ENCODE measurements at regions not wholly inside any gene's neighbourhood (a gene's known extent, or its start where the extent isn't known, plus 50 kb on each side); places are given as distances from the start of the nearest gene placed in this dataset.

DNA sequence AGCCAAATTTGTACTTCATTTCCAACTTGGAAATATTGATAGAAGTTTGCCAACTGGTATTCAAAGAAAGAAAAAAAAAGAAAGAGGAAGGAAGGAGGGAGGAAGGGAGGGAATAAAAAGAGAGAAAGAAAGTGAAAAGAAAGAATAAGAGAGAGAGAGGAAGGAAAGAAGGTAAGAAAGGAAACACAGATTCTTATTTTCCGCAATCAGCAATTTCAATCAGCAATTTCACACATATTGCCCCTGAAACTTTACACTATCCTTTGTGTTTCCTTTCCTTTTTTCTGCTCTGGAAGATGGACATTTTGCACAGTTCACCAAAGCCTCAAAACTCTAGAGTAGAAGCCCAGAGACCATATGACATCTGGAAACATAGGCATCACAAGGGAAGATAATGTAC, 888.1 kb downstream of the REEP3 start (continued):
- TF ChIP-seq, protein P1, sequence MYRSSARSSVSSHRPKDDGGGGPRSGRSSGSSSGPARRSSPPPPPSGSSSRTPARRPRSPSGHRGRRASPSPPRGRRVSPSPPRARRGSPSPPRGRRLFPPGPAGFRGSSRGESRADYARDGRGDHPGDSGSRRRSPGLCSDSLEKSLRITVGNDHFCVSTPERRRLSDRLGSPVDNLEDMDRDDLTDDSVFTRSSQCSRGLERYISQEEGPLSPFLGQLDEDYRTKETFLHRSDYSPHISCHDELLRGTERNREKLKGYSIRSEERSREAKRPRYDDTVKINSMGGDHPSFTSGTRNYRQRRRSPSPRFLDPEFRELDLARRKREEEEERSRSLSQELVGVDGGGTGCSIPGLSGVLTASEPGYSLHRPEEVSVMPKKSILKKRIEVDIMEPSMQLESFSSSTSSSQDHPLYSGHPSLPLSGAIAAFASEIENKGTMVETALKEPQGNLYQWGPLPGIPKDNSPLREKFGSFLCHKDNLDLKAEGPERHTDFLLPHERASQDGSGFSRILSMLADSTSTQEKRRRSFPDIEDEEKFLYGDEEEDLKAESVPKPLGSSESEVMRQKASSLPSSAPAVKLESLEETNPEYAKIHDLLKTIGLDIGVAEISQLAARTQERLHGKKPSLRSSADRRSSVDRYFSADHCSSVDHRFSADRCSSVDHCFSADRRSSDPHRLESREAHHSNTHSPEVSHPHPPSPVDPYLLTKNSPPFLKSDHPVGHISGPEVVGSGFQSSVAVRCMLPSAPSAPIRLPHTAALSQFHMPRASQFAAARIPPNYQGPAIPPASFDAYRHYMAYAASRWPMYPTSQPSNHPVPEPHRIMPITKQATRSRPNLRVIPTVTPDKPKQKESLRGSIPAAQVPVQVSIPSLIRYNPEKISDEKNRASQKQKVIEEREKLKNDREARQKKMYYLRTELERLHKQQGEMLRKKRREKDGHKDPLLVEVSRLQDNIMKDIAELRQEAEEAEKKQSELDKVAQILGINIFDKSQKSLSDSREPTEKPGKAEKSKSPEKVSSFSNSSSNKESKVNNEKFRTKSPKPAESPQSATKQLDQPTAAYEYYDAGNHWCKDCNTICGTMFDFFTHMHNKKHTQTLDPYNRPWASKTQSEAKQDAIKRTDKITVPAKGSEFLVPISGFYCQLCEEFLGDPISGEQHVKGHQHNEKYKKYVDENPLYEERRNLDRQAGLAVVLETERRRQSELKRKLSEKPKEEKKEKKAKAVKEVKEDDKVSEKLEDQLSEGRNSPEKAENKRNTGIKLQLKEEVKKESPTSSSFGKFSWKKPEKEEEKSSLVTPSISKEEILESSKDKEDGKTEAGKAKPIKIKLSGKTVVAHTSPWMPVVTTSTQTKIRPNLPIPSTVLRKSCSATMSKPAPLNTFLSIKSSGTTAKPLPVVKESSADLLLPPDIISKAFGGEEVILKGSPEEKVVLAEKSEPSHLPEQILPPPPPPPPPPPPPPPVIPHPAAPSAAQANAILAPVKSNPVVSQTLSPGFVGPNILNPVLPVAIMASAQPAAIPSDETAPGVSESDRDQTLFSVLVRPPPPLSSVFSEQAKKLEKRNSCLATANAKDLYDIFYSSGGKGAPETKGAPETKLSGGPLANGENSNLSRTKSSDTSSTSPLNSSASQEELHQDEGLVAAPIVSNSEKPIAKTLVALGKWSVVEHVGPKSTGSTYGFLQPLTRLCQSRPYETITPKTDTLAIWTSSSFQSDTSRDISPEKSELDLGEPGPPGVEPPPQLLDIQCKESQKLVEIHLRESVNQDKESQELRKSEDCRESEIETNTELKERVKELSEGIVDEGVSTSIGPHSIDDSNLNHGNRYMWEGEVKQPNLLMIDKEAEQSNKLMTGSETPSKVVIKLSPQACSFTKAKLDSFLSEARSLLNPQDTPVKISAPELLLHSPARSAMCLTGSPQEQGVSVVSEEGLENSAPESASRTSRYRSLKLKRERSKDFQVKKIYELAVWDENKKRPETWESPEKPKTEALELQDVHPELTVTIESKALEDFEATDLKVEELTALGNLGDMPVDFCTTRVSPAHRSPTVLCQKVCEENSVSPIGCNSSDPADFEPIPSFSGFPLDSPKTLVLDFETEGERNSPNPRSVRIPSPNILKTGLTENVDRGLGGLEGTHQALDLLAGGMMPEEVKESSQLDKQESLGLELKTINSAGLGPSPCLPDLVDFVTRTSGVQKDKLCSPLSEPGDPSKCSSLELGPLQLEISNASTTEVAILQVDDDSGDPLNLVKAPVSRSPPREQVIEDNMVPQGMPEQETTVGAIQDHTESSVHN (CRISPR knock-in tag; IDR thresholded peaks at IDR 0.05): no peak
- TF ChIP-seq SMARCC2 (IDR thresholded peaks at IDR 0.05) (no peak), MAFK (conservative IDR thresholded peaks at IDR 0.05 in 1 of 2, IDR thresholded peaks at IDR 0.05 in 1 of 2; ENCODE audit: low read length in 2 of 2) (peak; percentile 14 to 58; a peak in 2 of 4 replicates), ZNF24 (IDR thresholded peaks at IDR 0.05) (no peak), ZSCAN30 (CRISPR knock-in tag; IDR thresholded peaks at IDR 0.05) (no peak), MAFF (IDR thresholded peaks at IDR 0.05; ENCODE audit: low read depth, low read length) (0 out of 2 replicates have a peak, but pooled peaks have one; percentile 27), NR2C2 (CRISPR knock-in tag; IDR thresholded peaks at IDR 0.05; ENCODE audit: borderline replicate concordance) (no peak), RFXANK (CRISPR knock-in tag; IDR thresholded peaks at IDR 0.05) (no peak)
- TF ChIP-seq, protein P2, sequence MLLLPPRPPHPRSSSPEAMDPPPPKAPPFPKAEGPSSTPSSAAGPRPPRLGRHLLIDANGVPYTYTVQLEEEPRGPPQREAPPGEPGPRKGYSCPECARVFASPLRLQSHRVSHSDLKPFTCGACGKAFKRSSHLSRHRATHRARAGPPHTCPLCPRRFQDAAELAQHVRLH (CRISPR knock-in tag; IDR thresholded peaks at IDR 0.05; ENCODE audit: borderline replicate concordance, low read depth): no peak
- TF ChIP-seq, protein P3, sequence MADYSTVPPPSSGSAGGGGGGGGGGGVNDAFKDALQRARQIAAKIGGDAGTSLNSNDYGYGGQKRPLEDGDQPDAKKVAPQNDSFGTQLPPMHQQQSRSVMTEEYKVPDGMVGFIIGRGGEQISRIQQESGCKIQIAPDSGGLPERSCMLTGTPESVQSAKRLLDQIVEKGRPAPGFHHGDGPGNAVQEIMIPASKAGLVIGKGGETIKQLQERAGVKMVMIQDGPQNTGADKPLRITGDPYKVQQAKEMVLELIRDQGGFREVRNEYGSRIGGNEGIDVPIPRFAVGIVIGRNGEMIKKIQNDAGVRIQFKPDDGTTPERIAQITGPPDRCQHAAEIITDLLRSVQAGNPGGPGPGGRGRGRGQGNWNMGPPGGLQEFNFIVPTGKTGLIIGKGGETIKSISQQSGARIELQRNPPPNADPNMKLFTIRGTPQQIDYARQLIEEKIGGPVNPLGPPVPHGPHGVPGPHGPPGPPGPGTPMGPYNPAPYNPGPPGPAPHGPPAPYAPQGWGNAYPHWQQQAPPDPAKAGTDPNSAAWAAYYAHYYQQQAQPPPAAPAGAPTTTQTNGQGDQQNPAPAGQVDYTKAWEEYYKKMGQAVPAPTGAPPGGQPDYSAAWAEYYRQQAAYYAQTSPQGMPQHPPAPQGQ (CRISPR knock-in tag; IDR thresholded peaks at IDR 0.05; ENCODE audit: borderline replicate concordance): no peak
- TF ChIP-seq, protein P4, sequence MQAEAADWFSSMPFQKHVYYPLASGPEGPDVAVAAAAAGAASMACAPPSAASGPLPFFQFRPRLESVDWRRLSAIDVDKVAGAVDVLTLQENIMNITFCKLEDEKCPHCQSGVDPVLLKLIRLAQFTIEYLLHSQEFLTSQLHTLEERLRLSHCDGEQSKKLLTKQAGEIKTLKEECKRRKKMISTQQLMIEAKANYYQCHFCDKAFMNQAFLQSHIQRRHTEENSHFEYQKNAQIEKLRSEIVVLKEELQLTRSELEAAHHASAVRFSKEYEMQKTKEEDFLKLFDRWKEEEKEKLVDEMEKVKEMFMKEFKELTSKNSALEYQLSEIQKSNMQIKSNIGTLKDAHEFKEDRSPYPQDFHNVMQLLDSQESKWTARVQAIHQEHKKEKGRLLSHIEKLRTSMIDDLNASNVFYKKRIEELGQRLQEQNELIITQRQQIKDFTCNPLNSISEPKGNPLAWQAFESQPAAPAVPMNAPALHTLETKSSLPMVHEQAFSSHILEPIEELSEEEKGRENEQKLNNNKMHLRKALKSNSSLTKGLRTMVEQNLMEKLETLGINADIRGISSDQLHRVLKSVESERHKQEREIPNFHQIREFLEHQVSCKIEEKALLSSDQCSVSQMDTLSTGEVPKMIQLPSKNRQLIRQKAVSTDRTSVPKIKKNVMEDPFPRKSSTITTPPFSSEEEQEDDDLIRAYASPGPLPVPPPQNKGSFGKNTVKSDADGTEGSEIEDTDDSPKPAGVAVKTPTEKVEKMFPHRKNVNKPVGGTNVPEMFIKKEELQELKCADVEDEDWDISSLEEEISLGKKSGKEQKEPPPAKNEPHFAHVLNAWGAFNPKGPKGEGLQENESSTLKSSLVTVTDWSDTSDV (CRISPR knock-in tag; IDR thresholded peaks at IDR 0.05): no peak

Data from HepG2 (cell line).